ENCODE measurements at regions not wholly inside any gene's neighbourhood (a gene's known extent, or its start where the extent isn't known, plus 50 kb on each side); places are given as distances from the start of the nearest gene placed in this dataset.

GRCh38 chr3:132218817-132219755 lies 98.1 kb upstream of the ACP3 start:
- TF ChIP-seq CTCF (IDR thresholded peaks at IDR 0.05; ENCODE audit: low read depth, low read length, missing input control) (no peak), REST (IDR thresholded peaks at IDR 0.05) (no peak), ATF3 (IDR thresholded peaks at IDR 0.05) (no peak), GABPA (IDR thresholded peaks at IDR 0.05 in 1 of 2, conservative IDR thresholded peaks at IDR 0.05 in 1 of 2) (no peak), HNF4A (conservative IDR thresholded peaks at IDR 0.05) (no peak), HNF4G (IDR thresholded peaks at IDR 0.05) (no peak), JUND (IDR thresholded peaks at IDR 0.05) (no peak), RXRA (IDR thresholded peaks at IDR 0.05) (no peak), RAD21 (IDR thresholded peaks at IDR 0.05) (no peak), NR2F2 (IDR thresholded peaks at IDR 0.05) (no peak), MAX (IDR thresholded peaks at IDR 0.05) (no peak)

Measured in liver (tissue), 3 donors.